ENCODE measurements at regions not wholly inside any gene's neighbourhood (a gene's known extent, or its start where the extent isn't known, plus 50 kb on each side); places are given as distances from the start of the nearest gene placed in this dataset.

DNA sequence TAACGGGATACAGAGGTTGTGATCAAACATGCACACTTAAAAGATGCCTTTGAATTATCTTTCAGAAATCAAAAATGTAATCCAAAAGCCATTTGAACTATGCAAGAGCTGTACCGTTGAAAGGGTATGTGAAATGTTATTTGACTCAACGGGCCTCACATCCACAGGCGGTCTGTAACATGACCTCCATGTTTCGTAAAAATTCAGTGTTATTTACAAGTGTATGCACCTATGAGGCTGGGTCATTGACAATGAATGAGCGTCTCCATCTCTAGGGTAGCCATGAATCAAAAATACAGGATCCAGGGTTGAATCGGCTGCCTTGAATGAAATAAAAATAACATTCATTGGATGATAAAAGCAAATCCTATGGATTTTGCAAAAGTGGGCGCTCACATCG, 100.1 kb downstream of the CRLF2 start:
- H3K27me3 Mint-ChIP-seq (ENCODE audit: unreplicated experiment), result peaks cover 17% of the 10 kb centered on the region
- H3K4me1 Mint-ChIP-seq (ENCODE audit: unreplicated experiment), result no peaks in the 10 kb centered on the region
- H3K36me3 Mint-ChIP-seq (ENCODE audit: unreplicated experiment), result no peaks in the 10 kb centered on the region
- H3K4me3 Mint-ChIP-seq (ENCODE audit: unreplicated experiment), result no peak overlapping the region
- no peak for DNase-seq (ENCODE audit: extremely low spot score, unreplicated experiment)
- H3K27ac Mint-ChIP-seq (ENCODE audit: unreplicated experiment), result no peak overlapping the region
- TF ChIP-seq, protein P1, sequence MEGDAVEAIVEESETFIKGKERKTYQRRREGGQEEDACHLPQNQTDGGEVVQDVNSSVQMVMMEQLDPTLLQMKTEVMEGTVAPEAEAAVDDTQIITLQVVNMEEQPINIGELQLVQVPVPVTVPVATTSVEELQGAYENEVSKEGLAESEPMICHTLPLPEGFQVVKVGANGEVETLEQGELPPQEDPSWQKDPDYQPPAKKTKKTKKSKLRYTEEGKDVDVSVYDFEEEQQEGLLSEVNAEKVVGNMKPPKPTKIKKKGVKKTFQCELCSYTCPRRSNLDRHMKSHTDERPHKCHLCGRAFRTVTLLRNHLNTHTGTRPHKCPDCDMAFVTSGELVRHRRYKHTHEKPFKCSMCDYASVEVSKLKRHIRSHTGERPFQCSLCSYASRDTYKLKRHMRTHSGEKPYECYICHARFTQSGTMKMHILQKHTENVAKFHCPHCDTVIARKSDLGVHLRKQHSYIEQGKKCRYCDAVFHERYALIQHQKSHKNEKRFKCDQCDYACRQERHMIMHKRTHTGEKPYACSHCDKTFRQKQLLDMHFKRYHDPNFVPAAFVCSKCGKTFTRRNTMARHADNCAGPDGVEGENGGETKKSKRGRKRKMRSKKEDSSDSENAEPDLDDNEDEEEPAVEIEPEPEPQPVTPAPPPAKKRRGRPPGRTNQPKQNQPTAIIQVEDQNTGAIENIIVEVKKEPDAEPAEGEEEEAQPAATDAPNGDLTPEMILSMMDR (IDR thresholded peaks at IDR 0.05), result no peak
- H3K9me3 Mint-ChIP-seq (ENCODE audit: unreplicated experiment), result no peaks in the 10 kb centered on the region

DNA sequence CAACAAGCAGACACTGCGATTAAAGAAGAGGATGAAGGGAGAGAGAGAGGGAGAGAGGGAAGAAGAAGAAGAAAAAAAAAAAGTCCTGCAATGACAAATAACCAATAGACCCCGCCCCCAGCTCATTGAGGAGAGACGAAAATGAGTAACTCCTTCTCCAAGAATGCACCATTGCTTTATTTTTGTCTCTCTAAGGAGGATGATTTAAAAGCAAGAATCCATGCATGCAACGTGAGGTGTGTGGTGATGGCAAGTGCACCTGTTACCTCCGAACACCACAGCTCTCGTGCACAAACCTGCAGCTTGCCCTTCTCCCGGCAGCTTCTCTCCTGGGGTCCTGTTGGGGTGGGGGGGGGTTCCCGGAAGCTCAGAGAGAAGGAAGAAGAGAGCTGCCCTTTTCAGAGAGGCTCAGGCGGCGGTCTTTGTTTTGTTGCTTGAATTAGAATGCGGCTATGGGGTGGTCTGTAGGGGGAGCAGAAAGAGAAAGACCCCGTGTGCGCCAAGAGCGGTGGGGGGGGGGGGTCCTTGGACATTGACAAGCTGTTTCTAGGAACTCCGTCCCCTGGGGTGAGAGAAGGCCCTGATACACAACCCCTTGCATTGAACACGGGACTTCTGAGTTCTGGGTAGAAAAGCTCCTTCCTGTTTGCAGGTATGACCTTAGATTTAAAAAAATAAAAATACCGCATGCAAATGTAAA, 100.7 kb downstream of the CRLF2 start:
- H3K36me3 Mint-ChIP-seq (ENCODE audit: unreplicated experiment), result no peaks in the 10 kb centered on the region
- H3K4me3 Mint-ChIP-seq (ENCODE audit: unreplicated experiment), result no peak overlapping the region
- no peak overlapping the region for H3K27ac Mint-ChIP-seq (ENCODE audit: unreplicated experiment)
- no peaks in the 10 kb centered on the region for H3K4me1 Mint-ChIP-seq (ENCODE audit: unreplicated experiment)
- TF ChIP-seq, protein P1 (IDR thresholded peaks at IDR 0.05), result no peak
- peaks cover 17% of the 10 kb centered on the region for H3K27me3 Mint-ChIP-seq (ENCODE audit: unreplicated experiment)
- DNase-seq (ENCODE audit: extremely low spot score, unreplicated experiment), result no peak
- H3K9me3 Mint-ChIP-seq (ENCODE audit: unreplicated experiment), result no peaks in the 10 kb centered on the region

DNA sequence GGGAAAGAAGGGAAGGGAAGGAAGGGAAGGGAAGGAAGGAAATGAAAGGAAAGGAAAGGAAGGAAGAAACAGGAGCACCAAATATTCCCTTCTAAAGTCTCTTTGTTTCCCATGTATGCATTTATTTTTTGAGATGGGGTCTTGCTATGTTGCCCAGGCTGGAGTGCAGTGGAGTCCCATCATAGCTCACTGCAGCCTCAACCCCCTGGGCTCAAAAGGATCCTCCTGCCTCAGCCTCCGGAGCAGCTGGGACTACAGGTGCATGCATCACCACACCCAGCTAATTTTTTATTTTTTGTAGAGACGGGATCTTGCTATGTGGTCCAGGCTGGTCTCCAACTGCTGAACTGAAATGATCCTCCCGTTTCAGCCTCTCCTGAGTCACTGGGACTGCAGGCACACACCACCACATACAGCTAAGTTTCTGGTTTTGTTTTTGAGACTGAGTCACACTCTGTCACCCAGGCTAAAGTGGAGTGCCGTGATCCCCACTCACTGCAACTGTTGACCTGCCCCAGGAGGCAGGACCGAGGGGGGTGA, 102.8 kb downstream of the CRLF2 start:
- Mint-ChIP-seq H3K4me1 (ENCODE audit: unreplicated experiment) (no peaks in the 10 kb centered on the region), H3K27me3 (ENCODE audit: unreplicated experiment) (peaks cover 25% of the 10 kb centered on the region), H3K4me3 (ENCODE audit: unreplicated experiment) (no peak overlapping the region), H3K27ac (ENCODE audit: unreplicated experiment) (no peak overlapping the region), H3K9me3 (ENCODE audit: unreplicated experiment) (no peaks in the 10 kb centered on the region), H3K36me3 (ENCODE audit: unreplicated experiment) (no peaks in the 10 kb centered on the region)
- DNase-seq (ENCODE audit: extremely low spot score, unreplicated experiment), result no peak
- TF ChIP-seq, protein P1 (IDR thresholded peaks at IDR 0.05), result no peak

DNA sequence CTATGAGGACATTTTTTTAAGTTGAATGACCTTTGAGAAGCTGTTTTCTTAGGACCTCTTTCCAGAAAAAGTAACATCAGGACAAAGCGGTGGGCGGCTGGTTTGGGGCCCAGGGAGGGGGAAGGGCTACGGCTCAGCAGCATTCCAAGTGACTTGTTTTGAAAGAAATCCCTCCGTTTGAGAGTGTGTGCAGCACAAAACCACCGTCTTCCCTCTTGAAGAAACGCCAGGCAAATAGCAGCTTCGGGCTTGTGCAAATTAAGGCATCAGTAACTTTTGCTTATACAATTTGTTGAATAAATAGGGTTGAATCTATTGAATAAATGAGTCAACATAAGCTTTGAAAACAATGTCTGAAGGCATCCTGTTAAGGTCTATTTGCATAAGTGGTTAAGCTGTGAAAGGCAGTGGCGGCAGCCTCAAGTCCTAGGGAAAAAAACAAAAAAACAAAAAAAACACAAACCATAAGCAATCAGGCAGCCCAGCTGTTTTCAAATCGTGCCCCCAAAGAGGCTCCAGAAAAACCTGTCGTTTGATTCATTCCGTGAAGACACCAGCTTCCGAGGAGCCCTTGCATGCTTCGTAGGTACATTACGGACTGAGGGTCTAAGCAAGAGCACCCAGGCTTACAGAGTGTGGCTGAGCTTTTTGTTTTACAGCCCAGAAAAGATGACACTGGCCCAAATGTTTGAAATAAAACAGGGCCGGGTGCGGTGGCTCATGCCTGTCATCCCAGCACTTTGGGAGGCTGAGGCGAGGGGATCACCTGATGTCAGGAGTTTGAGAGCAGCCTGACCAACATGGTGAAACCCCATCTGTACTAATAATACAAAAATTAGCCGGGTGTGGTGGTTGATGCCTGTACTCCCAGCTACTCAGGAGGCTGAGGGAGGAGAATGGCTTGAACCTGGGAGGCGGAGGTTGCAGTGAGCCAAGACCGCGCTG, 103.7 kb downstream of the CRLF2 start:
- TF ChIP-seq, protein P1 (IDR thresholded peaks at IDR 0.05), result no peak
- Mint-ChIP-seq H3K4me3 (ENCODE audit: unreplicated experiment) (no peak overlapping the region), H3K27ac (ENCODE audit: unreplicated experiment) (no peak overlapping the region), H3K4me1 (ENCODE audit: unreplicated experiment) (no peaks in the 10 kb centered on the region), H3K36me3 (ENCODE audit: unreplicated experiment) (no peaks in the 10 kb centered on the region), H3K27me3 (ENCODE audit: unreplicated experiment) (peaks cover 25% of the 10 kb centered on the region), H3K9me3 (ENCODE audit: unreplicated experiment) (no peaks in the 10 kb centered on the region)
- no peak for DNase-seq (ENCODE audit: extremely low spot score, unreplicated experiment)

All from osteocyte (in vitro differentiated cells).